SK-N-SH (cell line): ENCODE measurements at regions not wholly inside any gene's neighbourhood (a gene's known extent, or its start where the extent isn't known, plus 50 kb on each side); places are given as distances from the start of the nearest gene placed in this dataset.

Source experiments
- CTCF ChIA-PET: fragments of 300-600, 350-600 bp; formaldehyde crosslinking; extraction: SDS; loops from one replicate; lab custom pipeline; 2021; lab: Yijun Ruan, JAX
- POLR2A ChIA-PET: fragments of 350-600 bp; sonication (Branson Sonifier 250); formaldehyde crosslinking; extraction: SDS; loops from one replicate; lab custom pipeline; 2020; ENCODE audit warnings: antibody characterized with exemption, inconsistent platforms; lab: Yijun Ruan, JAX
- DNase-seq: peaks from one replicate; pipeline ENCODE4 v3.0.0; 2012
- H2AFZ ChIP-seq: fragments of 200-600 bp; sonication (generic); 2 replicates; pipeline ENCODE4 v1.8.1; 2016; ENCODE audit warnings: antibody characterized with exemption, mild to moderate bottlenecking, low read depth
- H3F3A ChIP-seq: fragments of 200-600 bp; sonication (generic); replicated peaks from 2 replicates; pipeline ENCODE3; 2016; ENCODE audit warnings: antibody characterized with exemption, mild to moderate bottlenecking; ENCODE audit not compliant: insufficient read depth
- H3K27ac ChIP-seq, 2 experiments: fragments of 200-500 bp in 1 of 2; fragments of 200-600 bp in 1 of 2; sonication (Bioruptor generic) in 1 of 2; sonication (generic), shearing (Covaris generic) in 1 of 2; 2 replicates each; pipeline versions ENCODE4 v1.5.1 to v1.6.1; 2014 to 2016; ENCODE audit warnings: low read depth in 2 of 2, inconsistent platforms in 1 of 2, low read length in 1 of 2, mild to moderate bottlenecking in 1 of 2, mixed read lengths in 1 of 2
- H3K27me3 ChIP-seq: fragments of 200-600 bp; sonication (generic), shearing (Covaris generic); 2 replicates; pipeline ENCODE4 v1.6.1; 2016; ENCODE audit warnings: mixed run types; ENCODE audit not compliant: insufficient read depth
- H3K36me3 ChIP-seq, 2 experiments: fragments of 200-500 bp in 1 of 2; fragments of 200-600 bp in 1 of 2; sonication (Bioruptor generic) in 1 of 2; sonication (generic) in 1 of 2; replicated peaks in 1 of 2; 2 replicates each; pipeline versions ENCODE3 to v1.5.1; 2014 to 2016; ENCODE audit warnings: low read length in 1 of 2, mild to moderate bottlenecking in 1 of 2; ENCODE audit not compliant: insufficient read depth in 2 of 2, control insufficient read depth in 1 of 2
- H3K4me1 ChIP-seq, 2 experiments: fragments of 200-500 bp in 1 of 2; fragments of 200-600 bp in 1 of 2; sonication (Bioruptor generic) in 1 of 2; sonication (generic), shearing (Covaris generic) in 1 of 2; 2 replicates each; pipeline versions ENCODE4 v1.5.1 to v1.6.1; 2014 to 2016; ENCODE audit warnings: low read depth in 1 of 2, low read length in 1 of 2, mixed run types in 1 of 2; ENCODE audit not compliant: insufficient read depth in 2 of 2, control insufficient read depth in 1 of 2
- H3K4me2 ChIP-seq: fragments of 200-600 bp; sonication (generic), shearing (Covaris generic); 2 replicates; pipeline ENCODE4 v1.6.1; 2017; ENCODE audit warnings: mixed run types
- H3K4me3 ChIP-seq, 2 experiments: fragments of 200-500 bp in 1 of 2; fragments of 200-600 bp in 1 of 2; sonication (Bioruptor generic) in 1 of 2; sonication (generic), shearing (Covaris generic) in 1 of 2; 2 replicates each; pipeline versions ENCODE4 v1.5.1 to v1.8.1; 2014 to 2016; ENCODE audit warnings: low read depth in 2 of 2, inconsistent platforms in 1 of 2, low read length in 1 of 2, mild to moderate bottlenecking in 1 of 2, mixed read lengths in 1 of 2, moderate library complexity in 1 of 2
- H3K79me2 ChIP-seq: fragments of 200-600 bp; sonication (generic); 2 replicates; pipeline ENCODE4 v1.8.1; 2017; ENCODE audit warnings: mild to moderate bottlenecking; ENCODE audit not compliant: insufficient read depth
- H3K9ac ChIP-seq: fragments of 200-600 bp; sonication (generic); 2 replicates; pipeline ENCODE4 v1.6.1; 2017; ENCODE audit warnings: mixed run types
- H3K9me2 ChIP-seq: fragments of 200-600 bp; sonication (generic); 2 replicates; pipeline ENCODE4 v1.6.1; 2017; ENCODE audit warnings: mixed run types
- H3K9me3 ChIP-seq: fragments of 200-600 bp; sonication (generic); 2 replicates; pipeline ENCODE4 v1.6.1; 2017; ENCODE audit warnings: mixed run types, mild to moderate bottlenecking, moderate library complexity
- H4K20me1 ChIP-seq: fragments of 200-600 bp; sonication (generic); 2 replicates; pipeline ENCODE4 v1.6.1; 2017; ENCODE audit warnings: mild to moderate bottlenecking, mixed run types; ENCODE audit not compliant: insufficient read depth
- FOXM1 ChIP-seq: IDR thresholded peaks from 2 replicates; pipeline ENCODE4 v1.4.0; 2012; ENCODE audit warnings: low read depth, mild to moderate bottlenecking
- JUND ChIP-seq: IDR thresholded peaks from 2 replicates; pipeline ENCODE4 v1.4.0; 2012
- MEF2A ChIP-seq: IDR thresholded peaks from 2 replicates; pipeline ENCODE4 v1.4.0; 2012; ENCODE audit warnings: low read depth, borderline replicate concordance
- NFIC ChIP-seq: IDR thresholded peaks from 2 replicates; pipeline ENCODE4 v1.4.0; 2012; ENCODE audit warnings: borderline replicate concordance
- PBX3 ChIP-seq: IDR thresholded peaks from 2 replicates; pipeline ENCODE4; 2012
- POLR2AphosphoS5 ChIP-seq: IDR thresholded peaks from 2 replicates; pipeline ENCODE4 v1.6.1; 2012; ENCODE audit warnings: low read depth, low read length
- RCOR1 ChIP-seq: fragments of 150-350 bp; IDR thresholded peaks from 2 replicates; pipeline ENCODE4 v1.6.1; 2017; ENCODE audit warnings: antibody characterized with exemption, low read length
- SMC3 ChIP-seq: IDR thresholded peaks from 2 replicates; pipeline ENCODE4 v1.6.1; 2012; ENCODE audit warnings: low read depth, low read length, improper control_type of control experiment
- TAF1 ChIP-seq: IDR thresholded peaks from 2 replicates; pipeline ENCODE4 v1.6.1; 2012; ENCODE audit warnings: low read depth, mild to moderate bottlenecking, low read length, moderate library complexity, borderline replicate concordance
- USF2 ChIP-seq: fragments of 150-350 bp; IDR thresholded peaks from 2 replicates; pipeline ENCODE4 v1.6.1; 2017; ENCODE audit warnings: antibody characterized with exemption, low read length, low read depth, borderline replicate concordance
- ZBTB33 ChIP-seq: IDR thresholded peaks from 2 replicates; pipeline ENCODE4 v1.4.0; 2012; ENCODE audit warnings: low read depth, borderline replicate concordance
- WGBS: methylation state at CpG from one replicate; pipeline ENCODE4 v1.1.6; 2017; ENCODE audit warnings: low lambda C conversion rate; 5-methylcytosine and 5-hydroxymethylcytosine counted together

- Histone ChIP-seq H3K4me1 (no peaks in the 10 kb centered on the region), H3K9ac (no peak overlapping the region), H4K20me1 (no peaks in the 10 kb centered on the region), H3K27ac (no peak overlapping the region), H3K79me2 (no peaks in the 10 kb centered on the region), H3K9me2 (no peaks in the 10 kb centered on the region), H3K9me3 (no peaks in the 10 kb centered on the region), H2AFZ (no peak overlapping the region)
- CTCF ChIA-PET: no interaction called here
- POLR2A ChIA-PET: no interaction called here
- TF ChIP-seq FOXM1 (no peak), TAF1 (no peak), NFIC (no peak), SMC3 (no peak), PBX3 (no peak), MEF2A (no peak), ZBTB33 (no peak), USF2 (no peak), JUND (no peak), POLR2AphosphoS5 (no peak), RCOR1 (no peak)
- TF ChIP-seq, all 33 proteins: peak for 0
- H3K4me3 ChIP-seq: no peak overlapping the region
- no peaks in the 10 kb centered on the region for H3K36me3 ChIP-seq
- no peak overlapping the region for H3K4me2 ChIP-seq
- 42% methylated on average over 7 of the region's 8 CpGs for WGBS
- H3F3A ChIP-seq: no peaks in the 10 kb centered on the region
- no peak for DNase-seq
- peaks cover 46% of the 10 kb centered on the region for H3K27me3 ChIP-seq
These were observed 50.0 kb upstream of the LHX5 start for GRCh38 chr12:113521708-113522107.
